ENCODE measurements at regions not wholly inside any gene's neighbourhood (a gene's known extent, or its start where the extent isn't known, plus 50 kb on each side); places are given as distances from the start of the nearest gene placed in this dataset.
"Not testable (repeated sequence)": the region's sequence is repeated elsewhere in the genome, so short reads cannot be mapped to it uniquely, and the experiment has no call there.

DNA sequence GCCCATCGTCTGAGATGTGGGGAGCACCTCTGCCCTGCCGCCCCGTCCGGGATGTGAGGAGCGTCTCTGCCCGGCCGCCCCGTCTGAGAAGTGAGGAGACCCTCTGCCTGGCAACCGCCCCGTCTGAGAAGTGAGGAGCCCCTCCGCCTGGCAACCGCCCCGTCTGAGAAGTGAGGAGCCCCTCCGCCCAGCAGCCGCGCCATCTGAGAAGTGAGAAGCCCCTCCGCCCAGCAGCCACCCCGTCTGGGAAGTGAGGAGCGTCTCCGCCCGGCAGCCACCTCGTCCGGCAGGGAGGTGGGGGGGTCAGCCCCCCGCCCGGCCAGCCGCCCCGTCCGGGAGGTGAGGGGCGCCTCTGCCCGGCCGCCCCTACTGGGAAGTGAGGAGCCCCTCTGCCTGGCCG lies 267.2 kb downstream of the MEF2C start:
- not testable (repeated sequence) for DNase-seq (ENCODE audit: low read depth)

DNA sequence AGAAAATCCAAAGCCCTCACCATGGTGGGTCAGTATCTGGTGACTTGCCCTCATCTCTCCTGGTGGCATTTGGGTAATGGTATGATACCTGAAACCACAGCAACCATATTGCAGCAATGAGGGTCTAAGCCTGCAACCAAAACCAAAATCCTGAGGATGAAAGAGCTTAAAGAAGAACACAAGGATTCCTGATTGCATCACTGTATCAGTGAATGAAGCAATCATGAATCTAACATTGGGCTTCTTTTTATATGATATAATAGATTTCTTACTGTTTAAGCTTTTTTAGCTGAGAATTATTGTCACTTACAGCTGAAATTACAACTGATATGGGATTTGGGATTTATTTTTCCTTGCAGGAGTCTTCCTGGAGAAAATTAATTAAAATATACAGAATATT lies 269.9 kb downstream of the MEF2C start:
- no peak for DNase-seq (ENCODE audit: low read depth)

DNA sequence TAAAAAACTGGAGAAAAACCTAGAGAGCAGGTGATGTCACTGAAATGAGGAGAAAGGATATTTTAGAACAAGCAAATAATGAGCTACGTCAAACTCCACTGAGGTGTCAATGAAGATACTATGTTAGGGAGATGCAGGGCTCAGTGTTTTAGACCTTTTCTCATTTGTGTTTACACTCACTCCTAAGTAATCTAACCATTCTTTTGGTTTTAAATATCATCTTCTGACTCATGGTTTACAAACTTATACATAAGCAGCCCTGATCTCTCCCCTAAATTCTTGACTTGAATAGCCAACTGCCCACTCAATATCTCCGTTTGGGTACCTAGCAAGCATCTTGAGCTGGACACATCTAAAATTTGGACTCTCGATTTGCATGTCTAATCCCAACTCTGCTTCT lies 272.4 kb downstream of the MEF2C start:
- no peak for DNase-seq (ENCODE audit: low read depth)

DNA sequence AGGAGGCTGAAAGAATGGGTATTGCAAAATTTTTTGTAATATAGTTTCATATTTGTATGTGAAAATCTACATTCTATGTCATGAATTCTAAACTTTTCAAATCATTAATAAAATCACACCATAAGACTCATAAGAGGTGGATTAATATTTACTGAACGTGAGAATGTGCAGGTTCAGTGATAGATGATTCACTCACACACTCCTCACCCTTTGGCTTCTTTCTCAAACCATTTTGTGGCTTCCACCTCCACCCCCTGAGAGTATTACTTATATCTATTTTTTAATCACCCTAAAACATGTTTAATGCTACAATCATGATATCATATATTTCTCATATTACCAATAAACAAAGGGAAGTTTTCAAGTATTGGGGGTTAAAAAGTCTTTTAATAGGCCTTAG lies 275.5 kb downstream of the MEF2C start:
- DNase-seq (ENCODE audit: low read depth): no peak

DNA sequence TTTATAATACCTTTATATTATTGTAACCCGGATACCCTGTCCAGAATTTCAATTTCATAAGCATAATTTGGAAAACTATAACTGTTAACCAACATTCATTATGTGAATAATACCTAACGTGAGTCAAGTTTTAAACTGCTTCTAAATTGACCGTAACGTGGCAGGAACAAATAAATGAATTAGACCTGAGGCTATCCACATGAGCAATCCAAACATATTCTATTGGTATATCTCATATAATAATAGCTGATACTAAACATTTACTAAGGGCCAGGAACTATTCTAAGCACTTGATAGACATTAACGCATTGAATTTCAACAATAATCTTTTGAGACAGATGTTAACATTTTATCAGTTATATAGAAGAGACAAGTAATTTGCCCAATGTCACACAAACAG lies 276.4 kb downstream of the MEF2C start:
- DNase-seq (ENCODE audit: low read depth): no peak

DNA sequence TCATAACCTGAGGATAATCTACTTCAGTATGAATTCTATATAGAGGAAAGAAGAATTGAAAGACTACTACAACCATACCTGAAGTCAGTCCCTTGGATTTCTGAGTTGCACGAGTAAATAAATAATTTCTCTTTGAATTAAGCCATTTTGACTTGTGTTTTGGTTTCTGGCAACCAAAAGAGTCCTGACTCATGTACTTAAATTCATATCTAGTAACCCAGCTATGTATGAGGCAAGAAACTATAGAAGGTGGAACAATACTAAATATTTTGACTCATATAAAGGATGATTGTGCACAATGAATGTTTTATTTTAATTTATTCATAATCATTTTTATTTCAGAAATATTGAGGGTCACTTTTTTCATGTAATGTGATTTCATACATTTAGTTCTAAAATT lies 276.8 kb downstream of the MEF2C start:
- DNase-seq (ENCODE audit: low read depth): no peak

DNA sequence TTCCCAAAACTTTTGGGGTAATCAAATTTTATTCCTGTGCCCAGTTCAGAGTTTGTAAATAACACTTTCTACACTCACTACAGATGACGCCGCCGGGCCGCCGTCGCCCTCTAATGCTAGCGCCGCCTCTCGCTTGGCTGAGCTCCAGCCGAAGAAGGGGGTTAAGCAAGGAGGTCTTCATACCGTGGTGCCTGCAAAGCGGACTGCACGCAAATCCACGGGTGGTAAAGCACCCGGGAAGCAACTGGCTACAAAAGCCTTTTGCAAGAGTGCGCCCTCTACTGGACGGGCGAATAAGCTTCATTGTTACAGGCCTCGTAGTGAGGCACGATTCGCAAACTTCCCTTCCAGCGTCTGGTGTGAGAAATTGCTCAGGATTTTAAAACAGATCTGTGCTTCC lies 280.4 kb downstream of the MEF2C start:
- DNase-seq (ENCODE audit: low read depth): no peak

DNA sequence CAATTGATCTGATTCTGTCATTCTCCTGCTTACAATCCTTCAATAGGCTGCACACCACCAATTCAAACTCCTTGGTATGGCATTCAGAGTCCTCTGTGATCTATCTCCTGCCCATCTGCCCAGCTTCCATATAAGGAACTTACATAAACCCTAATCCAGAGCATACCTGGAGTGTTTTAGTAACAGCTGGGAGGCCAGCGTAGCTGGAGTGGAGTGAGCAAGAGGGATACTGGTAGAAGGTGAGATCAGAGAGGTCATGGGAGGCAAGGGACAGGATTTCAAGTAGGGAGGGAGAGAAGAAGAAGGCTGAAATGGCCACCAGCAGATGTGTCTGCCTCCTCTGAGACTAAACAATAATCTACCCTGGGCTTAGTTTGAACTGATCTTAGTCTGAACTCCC lies 288.5 kb downstream of the MEF2C start:
- no peak for DNase-seq (ENCODE audit: low read depth)

DNA sequence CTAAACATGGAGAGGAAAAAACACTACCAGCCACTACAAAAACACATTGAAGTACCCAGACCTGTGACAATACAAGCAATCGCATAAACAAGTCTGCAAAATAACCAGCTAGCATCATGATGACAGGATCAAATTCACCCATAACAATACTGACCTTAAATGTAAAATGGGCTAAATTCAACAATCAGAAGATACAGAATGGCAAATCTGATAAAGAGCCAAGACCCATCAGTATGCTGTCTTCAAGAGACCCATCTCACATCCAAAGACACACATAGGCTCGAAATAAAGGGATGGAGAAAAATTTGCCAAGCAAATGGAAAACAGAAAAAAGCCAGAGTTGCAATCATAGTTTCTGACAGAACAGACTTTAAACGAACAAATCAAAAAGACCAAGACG lies 294.4 kb downstream of the MEF2C start:
- no peak for DNase-seq (ENCODE audit: low read depth)

DNA sequence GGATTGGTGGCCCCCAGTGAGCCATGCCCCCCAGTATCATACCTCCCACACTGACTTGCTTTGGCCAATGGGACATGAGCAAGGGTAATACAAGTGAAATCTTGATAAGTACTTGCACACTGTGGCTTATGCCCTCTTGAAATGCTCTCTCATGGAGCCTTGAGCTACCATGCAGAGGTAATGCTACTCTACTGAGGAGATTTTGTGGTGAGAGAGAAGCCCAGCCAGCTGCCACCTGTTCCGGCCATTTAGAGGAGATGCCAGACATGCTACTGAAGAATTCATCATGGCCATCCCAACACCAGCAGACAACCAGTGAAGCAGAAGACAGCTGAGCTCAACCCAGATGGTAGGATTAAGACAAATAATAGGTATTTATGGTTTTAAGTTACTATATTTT lies 299.5 kb downstream of the MEF2C start:
- no peak for DNase-seq (ENCODE audit: low read depth)

DNA sequence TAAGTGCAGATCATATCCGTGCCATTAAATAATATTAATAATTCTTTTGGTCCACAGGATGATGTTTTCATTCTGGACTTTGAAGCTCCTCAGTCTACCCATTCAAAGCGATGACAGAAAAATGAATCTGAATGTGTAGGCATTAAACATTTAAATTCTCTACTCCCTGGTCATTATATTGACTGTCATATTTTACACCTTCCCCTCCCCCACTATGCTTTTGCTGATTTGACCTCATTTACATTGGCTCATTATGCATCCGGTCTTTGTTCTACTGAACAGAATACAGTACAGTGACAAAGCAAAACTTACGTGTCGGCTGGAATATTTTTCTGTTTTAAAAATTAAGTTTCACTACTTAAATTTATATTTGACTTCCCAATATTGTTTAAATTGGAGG lies 289.7 kb upstream of the TMEM161B start:
- no peak for DNase-seq (ENCODE audit: low read depth)

DNA sequence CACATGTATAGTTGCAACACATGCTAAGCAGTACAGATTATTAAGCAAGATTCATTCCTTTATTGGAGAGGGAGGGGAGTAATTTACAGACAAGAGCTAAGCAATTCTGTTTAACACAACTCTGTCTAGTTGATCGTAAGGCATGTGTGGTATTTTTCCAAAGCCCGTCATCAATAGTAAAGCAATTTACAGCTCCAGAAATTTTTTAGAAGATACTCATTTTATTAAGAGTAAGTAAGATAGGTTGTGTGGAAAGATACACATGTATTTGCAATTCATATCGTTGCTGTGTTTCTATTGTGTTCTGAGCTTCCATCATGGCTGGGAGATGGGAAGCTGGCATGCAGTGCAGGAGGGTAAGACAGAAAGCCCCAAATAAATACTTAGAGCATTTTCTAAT lies 289.2 kb upstream of the TMEM161B start:
- DNase-seq (ENCODE audit: low read depth): no peak

DNA sequence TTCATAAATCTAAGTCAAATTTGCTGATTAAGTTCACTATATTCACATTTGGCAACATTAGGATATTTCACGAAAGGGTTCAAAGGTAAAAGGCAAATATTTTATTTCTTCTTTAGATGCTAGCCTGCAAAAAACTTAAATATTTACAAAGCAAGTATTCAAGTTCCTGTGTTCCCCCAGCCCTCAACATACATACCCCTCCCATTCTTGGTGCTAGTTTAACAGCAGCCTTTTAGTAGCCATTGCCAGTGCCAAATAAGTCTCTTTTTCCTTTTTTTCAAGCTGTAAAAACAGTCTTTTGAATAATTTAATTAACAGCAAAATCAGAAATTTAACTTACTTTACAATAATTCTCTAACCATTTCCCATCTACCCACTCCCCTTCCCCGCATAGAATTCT lies 288.5 kb upstream of the TMEM161B start:
- no peak for DNase-seq (ENCODE audit: low read depth)

DNA sequence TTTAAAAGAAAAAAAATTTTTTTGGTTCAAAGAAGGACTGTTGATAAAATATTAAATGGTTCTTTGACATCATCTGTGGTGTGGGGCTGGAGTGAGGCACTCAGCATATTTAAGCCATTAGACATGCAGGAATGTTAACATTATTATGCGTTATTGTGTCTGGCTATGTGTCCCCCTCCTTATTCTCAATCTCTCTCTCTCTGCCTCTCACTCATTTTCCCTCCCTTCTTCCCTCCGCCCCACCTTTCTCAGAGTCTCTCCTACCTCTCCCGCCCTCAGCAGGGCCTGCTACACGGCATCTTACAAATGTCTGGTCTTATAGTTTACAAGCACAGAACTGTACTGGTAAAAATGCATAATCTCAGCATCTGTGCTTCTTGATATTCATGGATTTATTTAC lies 287.8 kb upstream of the TMEM161B start:
- no peak for DNase-seq (ENCODE audit: low read depth)

DNA sequence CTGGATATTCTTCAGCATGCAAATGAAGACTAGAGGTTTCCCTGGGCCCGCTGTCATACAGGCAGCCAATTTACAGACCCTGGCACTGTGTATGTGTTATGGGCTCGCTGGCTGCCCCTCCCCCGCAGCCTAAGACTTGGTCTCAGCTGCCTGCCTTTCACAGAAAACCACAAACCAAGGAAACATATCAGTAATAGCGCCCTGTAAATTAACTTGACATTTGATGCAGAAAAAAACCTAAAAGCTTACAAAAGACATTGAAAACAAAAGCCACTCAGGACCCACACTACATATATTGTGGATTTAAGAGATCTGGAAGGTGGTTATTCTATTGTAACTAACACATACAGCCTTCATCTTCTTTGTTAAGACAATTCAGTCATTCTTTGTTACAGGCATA lies 287.0 kb upstream of the TMEM161B start:
- DNase-seq (ENCODE audit: low read depth): no peak

DNA sequence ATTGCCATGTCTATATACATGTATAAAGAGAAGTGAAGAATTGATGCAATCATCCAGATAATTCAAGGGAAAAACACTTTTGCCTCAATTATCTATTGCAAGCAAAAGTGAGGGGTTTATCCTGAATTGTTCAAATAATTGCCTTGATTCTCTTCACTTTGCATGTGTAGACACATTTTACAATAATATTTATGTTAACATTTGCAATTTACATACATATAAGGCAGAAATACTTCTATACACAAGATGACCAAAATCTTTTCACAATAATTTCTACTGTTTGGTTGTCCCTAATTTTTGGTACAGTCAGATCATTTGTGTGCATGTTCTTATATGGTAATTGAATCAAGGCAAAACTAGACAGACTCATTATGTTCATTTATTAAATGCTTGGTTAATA lies 285.3 kb upstream of the TMEM161B start:
- DNase-seq (ENCODE audit: low read depth): no peak

DNA sequence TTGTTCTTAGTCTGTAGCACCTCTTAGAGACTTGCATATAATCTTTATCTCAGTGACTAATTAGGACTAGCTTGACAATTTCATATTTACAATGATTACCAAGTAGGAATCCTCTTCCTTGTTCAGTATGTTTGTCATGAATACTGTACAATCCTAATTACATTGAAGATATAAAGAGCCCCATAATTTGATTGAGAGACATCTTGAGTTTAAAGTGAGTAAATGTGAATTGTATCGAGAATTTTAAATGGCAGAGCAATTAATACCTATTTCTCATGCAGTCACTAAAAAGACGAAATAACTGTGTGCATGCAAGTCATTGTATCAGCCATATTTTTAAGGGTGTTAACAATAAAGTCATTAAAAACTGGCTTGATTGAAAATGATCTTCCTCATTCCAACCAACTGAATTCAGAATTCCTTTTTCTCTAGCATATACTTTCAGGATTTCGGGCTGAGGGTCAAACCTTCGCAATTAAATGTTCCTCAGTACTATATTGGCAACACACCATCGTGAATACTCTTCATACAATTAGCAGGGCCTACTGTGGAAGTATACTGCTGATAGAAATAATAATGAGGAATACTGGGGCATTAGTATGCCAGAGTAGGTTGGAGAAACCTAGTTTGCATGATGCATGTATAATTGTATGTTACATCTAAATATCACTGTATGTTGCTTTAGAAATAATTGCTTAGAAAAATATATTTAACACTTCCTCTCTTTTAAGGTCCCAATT lies 284.7 kb upstream of the TMEM161B start:
- DNase-seq (ENCODE audit: low read depth): no peak

DNA sequence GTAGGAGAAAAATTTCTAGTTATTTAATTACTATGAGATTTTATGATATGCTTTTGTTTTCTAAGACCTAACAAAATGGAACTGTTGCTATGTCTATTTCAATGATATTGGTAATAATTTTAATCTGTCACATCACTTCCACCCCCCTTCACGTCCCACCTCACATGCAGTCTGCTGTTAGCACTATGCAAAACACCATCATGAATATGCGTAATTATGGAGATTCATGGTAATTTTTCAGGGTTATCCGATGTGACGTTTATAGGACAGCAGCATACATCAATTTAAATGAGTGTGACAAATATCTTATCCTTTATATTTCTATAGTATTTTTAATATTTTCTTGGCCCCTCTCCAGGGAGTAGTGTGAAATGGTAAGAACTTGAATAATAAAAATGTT lies 283.8 kb upstream of the TMEM161B start:
- no peak for DNase-seq (ENCODE audit: low read depth)

DNA sequence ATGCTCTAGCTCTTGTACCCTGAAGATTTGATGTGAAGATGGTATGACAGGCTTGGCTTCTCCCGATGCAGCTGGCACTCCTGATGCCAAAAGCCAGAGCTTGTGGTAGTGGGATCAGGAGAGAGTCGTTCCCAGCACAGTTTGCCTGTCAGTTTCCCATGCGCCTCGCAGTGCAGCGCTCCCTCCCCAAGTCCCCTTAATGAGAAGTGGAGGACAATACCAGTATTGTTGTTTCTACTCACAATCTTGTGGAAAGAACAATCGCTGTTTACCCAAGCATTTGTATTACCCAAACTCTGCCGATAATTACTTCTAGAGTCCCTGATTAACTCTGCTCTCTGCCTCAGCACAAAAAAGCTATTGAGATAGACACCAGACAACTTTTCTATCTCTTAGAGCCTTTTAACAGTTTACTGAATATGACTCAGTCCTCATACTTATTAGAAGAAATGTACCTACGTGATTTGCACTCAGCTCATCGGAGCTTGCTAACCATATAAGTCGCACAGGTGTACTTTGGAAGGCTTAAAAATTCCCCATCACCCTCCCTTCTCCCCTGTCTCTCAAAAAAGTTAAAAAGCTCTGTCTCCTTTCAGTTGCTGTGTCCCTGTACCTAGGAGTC lies 283.2 kb upstream of the TMEM161B start:
- no peak for DNase-seq (ENCODE audit: low read depth)

DNA sequence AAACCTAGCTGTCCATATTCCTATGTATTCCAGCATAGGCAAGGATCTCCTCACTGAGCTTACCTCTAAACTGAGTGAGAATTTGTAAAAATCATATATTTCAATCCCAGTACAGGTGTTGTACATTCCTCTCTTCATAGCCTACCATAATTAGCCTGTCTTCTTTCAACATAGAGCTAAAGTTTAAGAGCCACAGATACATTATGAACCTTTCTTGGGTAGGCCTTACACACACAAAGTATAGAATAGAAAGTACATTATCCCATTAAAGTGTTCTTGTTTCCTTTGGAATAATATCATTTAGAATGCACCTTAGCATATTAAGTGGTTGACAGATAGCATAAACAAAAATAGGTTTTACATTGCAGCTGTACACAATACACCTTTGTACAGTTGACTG lies 282.1 kb upstream of the TMEM161B start:
- no peak for DNase-seq (ENCODE audit: low read depth)

DNA sequence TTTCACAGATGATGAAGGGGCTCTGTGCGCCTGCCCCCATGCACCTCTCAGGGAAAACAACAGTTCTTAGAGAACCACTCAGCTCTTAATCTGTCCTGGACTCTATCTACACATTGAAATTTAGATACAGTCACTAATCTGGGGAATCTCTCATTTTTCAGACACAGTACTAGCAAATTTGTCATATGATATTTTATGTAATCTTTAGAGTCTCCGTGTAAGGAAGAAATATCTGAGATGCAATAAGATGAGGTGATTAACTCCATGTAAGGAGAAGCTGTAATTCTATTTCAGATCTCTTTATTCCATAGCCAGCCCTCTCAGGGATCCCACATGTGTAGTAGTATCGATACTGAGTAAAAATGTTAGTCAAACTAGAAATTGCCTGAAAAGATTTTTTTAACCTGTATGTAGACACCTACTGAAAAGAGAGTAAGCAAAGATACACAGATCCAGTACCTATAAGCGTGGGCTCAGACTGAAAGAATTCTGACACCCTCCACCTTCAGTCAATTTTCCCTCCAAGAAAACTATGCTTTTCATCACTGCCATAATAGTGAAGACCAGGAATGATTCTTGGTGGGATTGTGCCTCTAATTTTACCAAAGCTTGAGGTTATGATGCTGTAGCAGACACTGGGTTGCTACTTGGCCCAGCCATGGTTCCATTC lies 279.6 kb upstream of the TMEM161B start:
- DNase-seq (ENCODE audit: low read depth): no peak

DNA sequence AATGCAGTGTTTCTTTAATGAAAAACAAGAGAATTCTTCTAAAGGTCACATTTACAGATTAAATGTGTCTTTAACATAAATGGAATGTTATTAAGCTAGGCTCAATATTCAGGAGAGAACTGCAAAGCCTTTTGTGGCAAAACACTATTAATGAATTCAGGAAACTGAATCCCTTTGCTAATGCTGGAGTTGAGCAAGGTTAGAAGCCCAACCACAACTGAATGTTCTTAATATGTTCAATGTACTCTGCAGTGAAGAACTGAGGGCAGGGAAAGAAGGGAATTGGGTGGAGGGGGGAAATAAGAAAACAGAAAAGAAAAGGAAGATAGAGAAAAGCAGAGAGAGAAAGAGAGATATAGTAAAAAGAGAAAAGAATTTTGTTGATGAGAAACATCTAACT lies 276.7 kb upstream of the TMEM161B start:
- DNase-seq (ENCODE audit: low read depth): no peak

DNA sequence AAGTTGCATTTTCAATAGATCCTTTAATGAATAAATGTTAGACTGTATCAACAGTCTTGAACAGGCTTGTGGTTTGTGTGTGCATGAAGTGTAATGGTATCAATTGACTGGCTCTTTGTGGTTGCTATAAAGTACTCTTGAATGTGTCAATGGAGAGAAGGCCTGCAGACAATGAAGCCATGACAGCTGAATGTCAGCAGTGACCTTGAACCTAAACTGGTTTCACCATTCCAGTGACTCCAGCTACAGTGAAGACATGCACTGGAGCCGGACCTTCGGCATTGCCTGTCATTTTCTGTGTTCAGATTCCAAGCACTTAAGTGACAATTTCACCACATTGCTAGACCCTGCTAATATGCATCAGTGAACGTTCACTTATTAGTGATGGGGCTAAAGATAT lies 276.0 kb upstream of the TMEM161B start:
- no peak for DNase-seq (ENCODE audit: low read depth)
